ENCODE measurements at regions not wholly inside any gene's neighbourhood (a gene's known extent, or its start where the extent isn't known, plus 50 kb on each side); places are given as distances from the start of the nearest gene placed in this dataset.

DNA sequence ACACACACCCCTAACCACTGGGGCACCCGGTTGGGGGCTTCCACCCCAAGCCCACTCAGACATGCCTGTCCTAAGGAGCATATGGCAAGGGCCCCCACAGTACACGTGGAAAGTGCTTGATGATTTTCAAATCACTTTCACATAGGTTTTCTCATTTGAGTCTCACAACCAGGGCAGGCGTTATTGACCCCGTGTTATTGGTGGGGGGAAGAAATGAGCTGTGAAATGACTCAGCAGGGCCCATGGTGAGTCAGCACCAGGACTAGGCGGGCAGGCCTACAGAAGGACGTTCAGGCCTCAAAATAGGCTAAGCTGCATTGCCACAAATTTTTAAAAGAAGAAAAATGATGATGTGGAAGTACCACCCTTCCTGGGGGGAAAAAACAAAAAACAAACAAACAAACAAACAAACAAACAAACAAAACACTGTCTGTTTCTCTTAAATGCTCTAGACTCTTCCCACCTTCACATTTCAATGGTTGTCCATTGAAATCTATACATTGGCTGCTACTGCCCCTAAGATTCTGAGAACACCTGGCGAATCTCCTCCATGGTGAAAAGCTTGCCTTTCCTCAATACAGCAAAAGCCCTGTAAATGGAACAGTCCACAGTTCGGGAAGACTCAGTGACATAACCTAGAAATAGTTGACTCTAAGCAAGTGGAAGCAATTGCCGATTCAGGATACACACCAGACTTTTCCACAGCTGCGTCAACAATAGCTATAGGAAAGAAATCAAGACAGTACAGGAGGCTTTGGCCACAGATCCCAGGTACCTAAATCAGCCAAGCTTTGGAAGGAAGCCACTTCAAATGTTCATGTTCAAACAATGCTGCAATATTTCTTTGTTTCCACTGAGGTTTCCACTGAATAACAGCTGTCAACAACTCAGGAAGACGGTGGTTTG lies 234.7 kb downstream of the TOMM20 start:
- H3K4me3 ChIP-seq (ENCODE audit: low read depth in 2 of 2, low read length in 1 of 2) = no peak overlapping the region
- H3K27me3 ChIP-seq (ENCODE audit: insufficient read depth) = no peaks in the 10 kb centered on the region
- H3K27ac ChIP-seq (ENCODE audit: low read depth in 2 of 2, low read length in 1 of 2) = no peak overlapping the region
- no peaks in the 10 kb centered on the region for H3K36me3 ChIP-seq (replicated peaks in 1 of 2; ENCODE audit: control insufficient read depth in 1 of 2, insufficient read depth in 2 of 2, low read length in 1 of 2)
- peaks cover under 1 to 2% of the 10 kb centered on the region in 2 experiments; a peak in 1 of 4 replicates for H3K4me1 ChIP-seq (ENCODE audit: control insufficient read depth in 1 of 2, insufficient read depth in 2 of 2, low read depth in 1 of 2, low read length in 1 of 2)
- CTCF ChIA-PET = interaction anchor here (1.2 kb wide), 1 partner anchor 14 kb away, joined by 4 read pairs; no protein-coding TSS in a partner anchor
- POLR2A ChIA-PET = no interaction called here
- H3K4me2 ChIP-seq = no peak overlapping the region
- H3K79me2 ChIP-seq (ENCODE audit: insufficient read depth) = no peaks in the 10 kb centered on the region
- H3K9me3 ChIP-seq = no peaks in the 10 kb centered on the region
- WGBS (ENCODE audit: low lambda C conversion rate) = 85% methylated on average over 11 of the region's 11 CpGs
- DNase-seq = no peak
- H3K9me2 ChIP-seq = no peaks in the 10 kb centered on the region
- H3K9ac ChIP-seq = no peak overlapping the region
- H2AFZ ChIP-seq (ENCODE audit: low read depth) = no peak overlapping the region; the same call in 1 of the 2 replicates
- TF ChIP-seq, protein P1, sequence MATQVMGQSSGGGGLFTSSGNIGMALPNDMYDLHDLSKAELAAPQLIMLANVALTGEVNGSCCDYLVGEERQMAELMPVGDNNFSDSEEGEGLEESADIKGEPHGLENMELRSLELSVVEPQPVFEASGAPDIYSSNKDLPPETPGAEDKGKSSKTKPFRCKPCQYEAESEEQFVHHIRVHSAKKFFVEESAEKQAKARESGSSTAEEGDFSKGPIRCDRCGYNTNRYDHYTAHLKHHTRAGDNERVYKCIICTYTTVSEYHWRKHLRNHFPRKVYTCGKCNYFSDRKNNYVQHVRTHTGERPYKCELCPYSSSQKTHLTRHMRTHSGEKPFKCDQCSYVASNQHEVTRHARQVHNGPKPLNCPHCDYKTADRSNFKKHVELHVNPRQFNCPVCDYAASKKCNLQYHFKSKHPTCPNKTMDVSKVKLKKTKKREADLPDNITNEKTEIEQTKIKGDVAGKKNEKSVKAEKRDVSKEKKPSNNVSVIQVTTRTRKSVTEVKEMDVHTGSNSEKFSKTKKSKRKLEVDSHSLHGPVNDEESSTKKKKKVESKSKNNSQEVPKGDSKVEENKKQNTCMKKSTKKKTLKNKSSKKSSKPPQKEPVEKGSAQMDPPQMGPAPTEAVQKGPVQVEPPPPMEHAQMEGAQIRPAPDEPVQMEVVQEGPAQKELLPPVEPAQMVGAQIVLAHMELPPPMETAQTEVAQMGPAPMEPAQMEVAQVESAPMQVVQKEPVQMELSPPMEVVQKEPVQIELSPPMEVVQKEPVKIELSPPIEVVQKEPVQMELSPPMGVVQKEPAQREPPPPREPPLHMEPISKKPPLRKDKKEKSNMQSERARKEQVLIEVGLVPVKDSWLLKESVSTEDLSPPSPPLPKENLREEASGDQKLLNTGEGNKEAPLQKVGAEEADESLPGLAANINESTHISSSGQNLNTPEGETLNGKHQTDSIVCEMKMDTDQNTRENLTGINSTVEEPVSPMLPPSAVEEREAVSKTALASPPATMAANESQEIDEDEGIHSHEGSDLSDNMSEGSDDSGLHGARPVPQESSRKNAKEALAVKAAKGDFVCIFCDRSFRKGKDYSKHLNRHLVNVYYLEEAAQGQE (IDR thresholded peaks at IDR 0.05; ENCODE audit: low read depth, low read length) = no peak
- no peak for TF ChIP-seq YY1 (IDR thresholded peaks at IDR 0.05; ENCODE audit: low read depth)
- peak; percentile 52; the same call in 1 of the 2 replicates for TF ChIP-seq FOSL2 (IDR thresholded peaks at IDR 0.05; ENCODE audit: borderline replicate concordance, low read depth)
- no peaks in the 10 kb centered on the region for H3F3A ChIP-seq (replicated peaks; ENCODE audit: insufficient read depth)
- no peaks in the 10 kb centered on the region for H4K20me1 ChIP-seq (ENCODE audit: insufficient read depth)

DNA sequence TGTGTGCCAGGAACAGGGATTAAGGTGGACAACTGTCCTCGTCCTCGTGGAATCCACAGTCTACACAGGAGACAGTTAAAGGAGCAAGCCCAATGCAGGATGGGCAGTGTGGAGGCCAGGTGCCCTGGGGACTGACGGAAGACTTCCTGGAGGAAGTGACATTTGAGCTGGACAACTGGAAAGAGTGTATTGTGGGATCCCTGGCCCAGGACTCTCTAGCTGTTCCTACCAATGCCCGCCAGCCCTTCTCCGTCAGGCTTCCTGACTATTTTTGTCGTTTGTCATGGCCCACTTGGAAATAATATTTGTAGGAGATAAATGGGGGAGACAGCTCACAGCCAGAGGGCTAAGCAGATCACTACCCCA lies 235.3 kb downstream of the TOMM20 start:
- no peak overlapping the region for H3K9ac ChIP-seq
- no peak for DNase-seq
- no peak for TF ChIP-seq NRF1 (IDR thresholded peaks at IDR 0.05; ENCODE audit: low read depth, low read length)
- no peak for TF ChIP-seq RCOR1 (IDR thresholded peaks at IDR 0.05; ENCODE audit: low read length)
- TF ChIP-seq, protein P2, sequence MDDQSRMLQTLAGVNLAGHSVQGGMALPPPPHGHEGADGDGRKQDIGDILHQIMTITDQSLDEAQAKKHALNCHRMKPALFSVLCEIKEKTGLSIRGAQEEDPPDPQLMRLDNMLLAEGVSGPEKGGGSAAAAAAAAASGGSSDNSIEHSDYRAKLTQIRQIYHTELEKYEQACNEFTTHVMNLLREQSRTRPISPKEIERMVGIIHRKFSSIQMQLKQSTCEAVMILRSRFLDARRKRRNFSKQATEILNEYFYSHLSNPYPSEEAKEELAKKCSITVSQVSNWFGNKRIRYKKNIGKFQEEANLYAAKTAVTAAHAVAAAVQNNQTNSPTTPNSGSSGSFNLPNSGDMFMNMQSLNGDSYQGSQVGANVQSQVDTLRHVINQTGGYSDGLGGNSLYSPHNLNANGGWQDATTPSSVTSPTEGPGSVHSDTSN (IDR thresholded peaks at IDR 0.05) = no peak
- TF ChIP-seq POLR2AphosphoS5 (IDR thresholded peaks at IDR 0.05; ENCODE audit: low read depth, low read length) = no peak
- TF ChIP-seq, protein P3, sequence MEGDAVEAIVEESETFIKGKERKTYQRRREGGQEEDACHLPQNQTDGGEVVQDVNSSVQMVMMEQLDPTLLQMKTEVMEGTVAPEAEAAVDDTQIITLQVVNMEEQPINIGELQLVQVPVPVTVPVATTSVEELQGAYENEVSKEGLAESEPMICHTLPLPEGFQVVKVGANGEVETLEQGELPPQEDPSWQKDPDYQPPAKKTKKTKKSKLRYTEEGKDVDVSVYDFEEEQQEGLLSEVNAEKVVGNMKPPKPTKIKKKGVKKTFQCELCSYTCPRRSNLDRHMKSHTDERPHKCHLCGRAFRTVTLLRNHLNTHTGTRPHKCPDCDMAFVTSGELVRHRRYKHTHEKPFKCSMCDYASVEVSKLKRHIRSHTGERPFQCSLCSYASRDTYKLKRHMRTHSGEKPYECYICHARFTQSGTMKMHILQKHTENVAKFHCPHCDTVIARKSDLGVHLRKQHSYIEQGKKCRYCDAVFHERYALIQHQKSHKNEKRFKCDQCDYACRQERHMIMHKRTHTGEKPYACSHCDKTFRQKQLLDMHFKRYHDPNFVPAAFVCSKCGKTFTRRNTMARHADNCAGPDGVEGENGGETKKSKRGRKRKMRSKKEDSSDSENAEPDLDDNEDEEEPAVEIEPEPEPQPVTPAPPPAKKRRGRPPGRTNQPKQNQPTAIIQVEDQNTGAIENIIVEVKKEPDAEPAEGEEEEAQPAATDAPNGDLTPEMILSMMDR (IDR thresholded peaks at IDR 0.05) = no peak
- no peak for TF ChIP-seq JUND (IDR thresholded peaks at IDR 0.05)
- TF ChIP-seq NFIC (IDR thresholded peaks at IDR 0.05; ENCODE audit: borderline replicate concordance) = no peak
- TF ChIP-seq, protein P4, sequence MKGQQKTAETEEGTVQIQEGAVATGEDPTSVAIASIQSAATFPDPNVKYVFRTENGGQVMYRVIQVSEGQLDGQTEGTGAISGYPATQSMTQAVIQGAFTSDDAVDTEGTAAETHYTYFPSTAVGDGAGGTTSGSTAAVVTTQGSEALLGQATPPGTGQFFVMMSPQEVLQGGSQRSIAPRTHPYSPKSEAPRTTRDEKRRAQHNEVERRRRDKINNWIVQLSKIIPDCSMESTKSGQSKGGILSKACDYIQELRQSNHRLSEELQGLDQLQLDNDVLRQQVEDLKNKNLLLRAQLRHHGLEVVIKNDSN (IDR thresholded peaks at IDR 0.05; ENCODE audit: borderline replicate concordance, low read depth) = no peak
- no peak for TF ChIP-seq ELF1 (IDR thresholded peaks at IDR 0.05)
- TF ChIP-seq MXI1 (IDR thresholded peaks at IDR 0.05; ENCODE audit: low read depth, low read length) = no peak
- TF ChIP-seq EZH2phosphoT487 (IDR thresholded peaks at IDR 0.05; ENCODE audit: borderline replicate concordance, low read depth) = no peak
- no peak for TF ChIP-seq SMC3 (IDR thresholded peaks at IDR 0.05; ENCODE audit: low read depth, low read length)
- no peaks in the 10 kb centered on the region for H3K27me3 ChIP-seq (ENCODE audit: insufficient read depth)
- no peaks in the 10 kb centered on the region for H3K36me3 ChIP-seq (replicated peaks in 1 of 2; ENCODE audit: control insufficient read depth in 1 of 2, insufficient read depth in 2 of 2, low read length in 1 of 2)
- no peak overlapping the region for H3K4me3 ChIP-seq (ENCODE audit: low read depth in 2 of 2, low read length in 1 of 2)
- no peaks in the 10 kb centered on the region for H3K79me2 ChIP-seq (ENCODE audit: insufficient read depth)
- no peaks in the 10 kb centered on the region for H3F3A ChIP-seq (replicated peaks; ENCODE audit: insufficient read depth)
- no peaks in the 10 kb centered on the region for H4K20me1 ChIP-seq (ENCODE audit: insufficient read depth)
- no peak overlapping the region for H3K4me2 ChIP-seq
- H2AFZ ChIP-seq (ENCODE audit: low read depth) = no peak overlapping the region
- ChIA-PET CTCF (interaction anchor here (1.2 kb wide), 1 partner anchor 14 kb away, joined by 4 read pairs; no protein-coding TSS in a partner anchor), POLR2A (no interaction called here)
- 95% methylated on average over 4 of the region's 6 CpGs for WGBS (ENCODE audit: low lambda C conversion rate)
- H3K9me3 ChIP-seq = no peaks in the 10 kb centered on the region
- no peaks in the 10 kb centered on the region; a peak in 1 of 4 replicates for H3K4me1 ChIP-seq (ENCODE audit: control insufficient read depth in 1 of 2, insufficient read depth in 2 of 2, low read depth in 1 of 2, low read length in 1 of 2)
- no peak overlapping the region for H3K27ac ChIP-seq (ENCODE audit: low read depth in 2 of 2, low read length in 1 of 2)
- H3K9me2 ChIP-seq = no peaks in the 10 kb centered on the region

All from SK-N-SH (cell line).